SU-DHL-6 (cell line): ENCODE measurements at regions not wholly inside any gene's neighbourhood (a gene's known extent, or its start where the extent isn't known, plus 50 kb on each side); places are given as distances from the start of the nearest gene placed in this dataset.

Experiments used
- CTCF ChIP-seq: fragments of 200-600 bp; sonication (generic); IDR thresholded peaks from one replicate; pipeline ENCODE4 v1.5.1; 2017; ENCODE audit warnings: antibody characterized with exemption, mild to moderate bottlenecking, low read length, moderate library complexity; ENCODE audit not compliant: insufficient read depth, poor library complexity, severe bottlenecking
- EZH2phosphoT487 ChIP-seq: fragments of 200-600 bp; sonication (generic), shearing (Covaris generic); conservative IDR thresholded peaks from 2 replicates; pipeline ENCODE4 v1.6.1; 2018; ENCODE audit warnings: mild to moderate bottlenecking, antibody characterized with exemption, low read length, moderate library complexity, mixed read lengths

GRCh38 chr2:40723194-40723593 is 271.3 kb upstream of the SLC8A1 start:
- TF ChIP-seq EZH2phosphoT487, result no peak
- TF ChIP-seq CTCF, result no peak
